GM23338 (cell line): ENCODE measurements at regions not wholly inside any gene's neighbourhood (a gene's known extent, or its start where the extent isn't known, plus 50 kb on each side); places are given as distances from the start of the nearest gene placed in this dataset.

Experiments used
- ATAC-seq: fragments of 200-7000 bp; cut with Tn5 transposase; 3 replicates; pipeline ENCODE4 v1.9.1; 2020
- DNase-seq: peaks from one replicate; pipeline ENCODE4 v3.0.0-alpha.2; 2015; ENCODE audit warnings: low spot score
- H2AFZ ChIP-seq: fragments of 200-600 bp; sonication (generic); 2 replicates; pipeline ENCODE4 v1.8.0; 2016; ENCODE audit warnings: antibody characterized with exemption, mild to moderate bottlenecking, moderate library complexity
- H3F3A ChIP-seq: fragments of 200-600 bp; sonication (generic); replicated peaks from 2 replicates; pipeline ENCODE4 v1.8.0; 2017; ENCODE audit warnings: antibody characterized with exemption, mixed run types, low read depth
- H3K27ac ChIP-seq: fragments of 200-600 bp; sonication (generic); 2 replicates; pipeline ENCODE4 v1.6.1; 2016; ENCODE audit warnings: low read depth
- H3K27me3 ChIP-seq: fragments of 200-600 bp; sonication (generic); 2 replicates; pipeline ENCODE4 v1.8.0; 2016; ENCODE audit warnings: mild to moderate bottlenecking, mixed run types, moderate library complexity; ENCODE audit not compliant: insufficient read depth
- H3K36me3 ChIP-seq: fragments of 200-600 bp; sonication (generic); 2 replicates; pipeline ENCODE4 v1.8.0; 2016; ENCODE audit warnings: mild to moderate bottlenecking; ENCODE audit not compliant: insufficient read depth
- H3K4me1 ChIP-seq: fragments of 200-600 bp; sonication (generic); 2 replicates; pipeline ENCODE4 v1.8.0; 2016; ENCODE audit warnings: mild to moderate bottlenecking, moderate library complexity; ENCODE audit not compliant: insufficient read depth
- H3K4me2 ChIP-seq: fragments of 200-600 bp; sonication (generic); 2 replicates; pipeline ENCODE4 v1.7.1; 2017; ENCODE audit warnings: mixed run types
- H3K4me3 ChIP-seq: fragments of 200-600 bp; sonication (generic); 2 replicates; pipeline ENCODE4 v1.6.1; 2016; ENCODE audit warnings: mixed run types
- H3K79me2 ChIP-seq: fragments of 200-600 bp; sonication (generic); replicated peaks from 2 replicates; pipeline ENCODE4 v1.8.0; 2017; ENCODE audit warnings: mild to moderate bottlenecking; ENCODE audit not compliant: insufficient read depth
- H3K9me2 ChIP-seq: fragments of 200-600 bp; sonication (generic); 2 replicates; pipeline ENCODE4 v1.8.0; 2017; ENCODE audit not compliant: insufficient read depth
- H4K20me1 ChIP-seq: fragments of 200-600 bp; sonication (generic); replicated peaks from 2 replicates; pipeline ENCODE4 v1.8.0; 2017; ENCODE audit warnings: mild to moderate bottlenecking; ENCODE audit not compliant: insufficient read depth
- H3K27ac Mint-ChIP-seq: 2 replicates; pipeline ENCODE4 v1.8.0; 2020; ENCODE audit warnings: inconsistent platforms, mild to moderate bottlenecking, moderate library complexity, mixed read lengths
- H3K27me3 Mint-ChIP-seq: 3 replicates; pipeline ENCODE4 v1.8.0; 2022; ENCODE audit warnings: low read depth, mild to moderate bottlenecking, moderate library complexity, mixed read lengths, inconsistent platforms; ENCODE audit not compliant: insufficient read depth, poor library complexity
- H3K36me3 Mint-ChIP-seq: 3 replicates; pipeline ENCODE4 v1.8.0; 2021; ENCODE audit warnings: low read depth, mild to moderate bottlenecking, inconsistent platforms, moderate library complexity, mixed read lengths
- H3K4me1 Mint-ChIP-seq: 3 replicates; pipeline ENCODE4 v1.8.0; 2020; ENCODE audit warnings: mild to moderate bottlenecking, inconsistent platforms, mixed read lengths
- H3K4me3 Mint-ChIP-seq: 3 replicates; pipeline ENCODE4 v1.8.0; 2021; ENCODE audit warnings: moderate library complexity, mild to moderate bottlenecking, inconsistent platforms, mixed read lengths
- H3K9me3 Mint-ChIP-seq: 3 replicates; pipeline ENCODE4 v1.8.0; 2020; ENCODE audit warnings: moderate library complexity, mild to moderate bottlenecking, inconsistent platforms, mixed read lengths
- CREB1 ChIP-seq: fragments of 250-450 bp; sonication (Bioruptor Pico); IDR thresholded peaks from 2 replicates; pipeline ENCODE4 v1.5.0; 2020; ENCODE audit warnings: low read depth, mild to moderate bottlenecking, moderate library complexity
- EZH2 ChIP-seq: fragments of 200-600 bp; sonication (generic); IDR thresholded peaks from one replicate; pipeline ENCODE4 v1.8.0; 2017; ENCODE audit warnings: antibody characterized with exemption, mild to moderate bottlenecking, low read depth; ENCODE audit not compliant: unreplicated experiment
- EZH2phosphoT487 ChIP-seq: fragments of 200-600 bp; sonication (generic); IDR thresholded peaks from one replicate; pipeline ENCODE4 v1.8.1; 2018; ENCODE audit warnings: antibody characterized with exemption; ENCODE audit not compliant: unreplicated experiment
- JUNB ChIP-seq: IDR thresholded peaks from one replicate; pipeline ENCODE4 v1.6.1; 2016; ENCODE audit warnings: antibody characterized with exemption; ENCODE audit not compliant: unreplicated experiment
- NANOG ChIP-seq: IDR thresholded peaks from 2 replicates; pipeline ENCODE4 v1.6.1; 2016; ENCODE audit warnings: antibody characterized with exemption, borderline replicate concordance
- POLR2AphosphoS5 ChIP-seq: IDR thresholded peaks from 2 replicates; pipeline ENCODE4 v1.6.1; 2016; ENCODE audit warnings: antibody characterized with exemption, low read depth
- STAT1 ChIP-seq: IDR thresholded peaks from one replicate; pipeline ENCODE4 v1.6.1; 2016; ENCODE audit warnings: antibody characterized with exemption; ENCODE audit not compliant: unreplicated experiment
- ZNF331 ChIP-seq: fragments of 250-450 bp; sonication (Bioruptor Pico); IDR thresholded peaks from 2 replicates; pipeline ENCODE4 v1.5.0; 2020; ENCODE audit warnings: low read depth, mild to moderate bottlenecking, moderate library complexity
- TF ChIP-seq, protein P1 (sequence below), 2 experiments: fragments of 200-600 bp in 1 of 2; sonication (generic) in 1 of 2; conservative IDR thresholded peaks; 2 replicates each; pipeline versions ENCODE4 v1.5.1 to v1.6.1; 2016 to 2017; ENCODE audit warnings: antibody characterized with exemption in 2 of 2, low read depth in 2 of 2, mild to moderate bottlenecking in 2 of 2, moderate library complexity in 1 of 2
- TF ChIP-seq, protein P2 (sequence below): IDR thresholded peaks from one replicate; pipeline ENCODE4 v1.6.1; 2018; ENCODE audit warnings: antibody characterized with exemption; ENCODE audit not compliant: unreplicated experiment
- TF ChIP-seq, protein P3 (sequence below): IDR thresholded peaks from 2 replicates; pipeline ENCODE4 v1.6.1; 2016; ENCODE audit warnings: antibody characterized with exemption

DNA sequence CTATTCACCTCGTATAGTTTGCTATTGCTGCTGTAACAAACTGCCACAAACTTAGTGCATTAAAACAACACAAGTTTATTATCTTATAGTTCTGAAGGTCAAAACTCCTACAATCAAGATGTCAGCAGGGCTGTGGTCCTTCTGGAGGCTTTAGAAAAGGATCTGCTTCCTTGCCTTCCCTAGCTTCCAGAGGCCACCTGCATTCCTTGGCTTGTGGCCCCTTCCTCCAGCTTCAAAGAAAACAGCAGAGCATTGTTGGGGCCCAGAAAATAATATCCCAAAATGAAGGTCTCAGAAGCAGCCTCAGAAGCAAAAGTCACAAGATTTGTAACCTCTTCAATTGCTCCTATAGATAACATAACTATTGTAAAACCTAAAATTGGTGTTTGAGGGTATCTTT lies 100.6 kb downstream of the HNRNPLL start:
- Mint-ChIP-seq H3K4me1 (peaks cover 25% of the 10 kb centered on the region), H3K9me3 (peaks cover 17% of the 10 kb centered on the region), H3K27ac (no peak overlapping the region), H3K4me3 (no peak overlapping the region), H3K36me3 (peaks cover 7% of the 10 kb centered on the region), H3K27me3 (peaks cover 13% of the 10 kb centered on the region)
- no peak overlapping the region for H2AFZ ChIP-seq
- H3K4me1 ChIP-seq, result peaks cover 7% of the 10 kb centered on the region
- TF ChIP-seq POLR2AphosphoS5 (no peak), NANOG (no peak), EZH2 (no peak)
- TF ChIP-seq, protein P1, sequence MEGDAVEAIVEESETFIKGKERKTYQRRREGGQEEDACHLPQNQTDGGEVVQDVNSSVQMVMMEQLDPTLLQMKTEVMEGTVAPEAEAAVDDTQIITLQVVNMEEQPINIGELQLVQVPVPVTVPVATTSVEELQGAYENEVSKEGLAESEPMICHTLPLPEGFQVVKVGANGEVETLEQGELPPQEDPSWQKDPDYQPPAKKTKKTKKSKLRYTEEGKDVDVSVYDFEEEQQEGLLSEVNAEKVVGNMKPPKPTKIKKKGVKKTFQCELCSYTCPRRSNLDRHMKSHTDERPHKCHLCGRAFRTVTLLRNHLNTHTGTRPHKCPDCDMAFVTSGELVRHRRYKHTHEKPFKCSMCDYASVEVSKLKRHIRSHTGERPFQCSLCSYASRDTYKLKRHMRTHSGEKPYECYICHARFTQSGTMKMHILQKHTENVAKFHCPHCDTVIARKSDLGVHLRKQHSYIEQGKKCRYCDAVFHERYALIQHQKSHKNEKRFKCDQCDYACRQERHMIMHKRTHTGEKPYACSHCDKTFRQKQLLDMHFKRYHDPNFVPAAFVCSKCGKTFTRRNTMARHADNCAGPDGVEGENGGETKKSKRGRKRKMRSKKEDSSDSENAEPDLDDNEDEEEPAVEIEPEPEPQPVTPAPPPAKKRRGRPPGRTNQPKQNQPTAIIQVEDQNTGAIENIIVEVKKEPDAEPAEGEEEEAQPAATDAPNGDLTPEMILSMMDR (conservative IDR thresholded peaks at IDR 0.05; ENCODE audit: low read depth in 2 of 2), result no peak
- TF ChIP-seq, protein P2, sequence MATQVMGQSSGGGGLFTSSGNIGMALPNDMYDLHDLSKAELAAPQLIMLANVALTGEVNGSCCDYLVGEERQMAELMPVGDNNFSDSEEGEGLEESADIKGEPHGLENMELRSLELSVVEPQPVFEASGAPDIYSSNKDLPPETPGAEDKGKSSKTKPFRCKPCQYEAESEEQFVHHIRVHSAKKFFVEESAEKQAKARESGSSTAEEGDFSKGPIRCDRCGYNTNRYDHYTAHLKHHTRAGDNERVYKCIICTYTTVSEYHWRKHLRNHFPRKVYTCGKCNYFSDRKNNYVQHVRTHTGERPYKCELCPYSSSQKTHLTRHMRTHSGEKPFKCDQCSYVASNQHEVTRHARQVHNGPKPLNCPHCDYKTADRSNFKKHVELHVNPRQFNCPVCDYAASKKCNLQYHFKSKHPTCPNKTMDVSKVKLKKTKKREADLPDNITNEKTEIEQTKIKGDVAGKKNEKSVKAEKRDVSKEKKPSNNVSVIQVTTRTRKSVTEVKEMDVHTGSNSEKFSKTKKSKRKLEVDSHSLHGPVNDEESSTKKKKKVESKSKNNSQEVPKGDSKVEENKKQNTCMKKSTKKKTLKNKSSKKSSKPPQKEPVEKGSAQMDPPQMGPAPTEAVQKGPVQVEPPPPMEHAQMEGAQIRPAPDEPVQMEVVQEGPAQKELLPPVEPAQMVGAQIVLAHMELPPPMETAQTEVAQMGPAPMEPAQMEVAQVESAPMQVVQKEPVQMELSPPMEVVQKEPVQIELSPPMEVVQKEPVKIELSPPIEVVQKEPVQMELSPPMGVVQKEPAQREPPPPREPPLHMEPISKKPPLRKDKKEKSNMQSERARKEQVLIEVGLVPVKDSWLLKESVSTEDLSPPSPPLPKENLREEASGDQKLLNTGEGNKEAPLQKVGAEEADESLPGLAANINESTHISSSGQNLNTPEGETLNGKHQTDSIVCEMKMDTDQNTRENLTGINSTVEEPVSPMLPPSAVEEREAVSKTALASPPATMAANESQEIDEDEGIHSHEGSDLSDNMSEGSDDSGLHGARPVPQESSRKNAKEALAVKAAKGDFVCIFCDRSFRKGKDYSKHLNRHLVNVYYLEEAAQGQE, result no peak
- DNase-seq (no peak), ATAC-seq (no peak)
- H3K4me3 ChIP-seq, result no peak overlapping the region
- no peak overlapping the region for H3K4me2 ChIP-seq
- no peaks in the 10 kb centered on the region for H3K36me3 ChIP-seq
- no peaks in the 10 kb centered on the region for H3F3A ChIP-seq
- no peaks in the 10 kb centered on the region for H3K79me2 ChIP-seq
- H3K27ac ChIP-seq, result no peak overlapping the region
- H3K9me2 ChIP-seq, result no peaks in the 10 kb centered on the region
- H3K27me3 ChIP-seq, result no peaks in the 10 kb centered on the region
- H4K20me1 ChIP-seq, result no peaks in the 10 kb centered on the region

DNA sequence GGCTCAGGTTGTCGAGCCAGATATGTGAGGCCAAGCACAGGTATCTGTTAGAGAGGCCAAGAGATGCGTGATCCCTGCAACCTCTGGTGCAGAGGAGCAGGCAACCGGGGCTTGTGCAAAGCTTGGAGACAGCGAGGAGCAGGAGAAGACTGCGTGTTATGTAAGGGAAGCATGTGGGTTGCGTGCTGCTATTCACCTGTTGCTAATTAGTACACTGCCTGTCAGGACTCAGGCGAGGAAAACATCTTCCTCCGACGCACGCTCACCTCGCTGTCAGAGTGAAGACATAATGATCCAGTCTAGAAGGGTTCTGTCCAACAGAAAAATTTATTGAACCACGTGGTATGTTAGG lies 102.5 kb downstream of the HNRNPLL start:
- ATAC-seq (no peak), DNase-seq (no peak)
- H3K27ac Mint-ChIP-seq, result 0 out of 2 replicates have a peak overlapping the region, but pooled peaks have one; percentile 3
- peaks cover 25% of the 10 kb centered on the region for H3K4me1 Mint-ChIP-seq
- peaks cover 17% of the 10 kb centered on the region for H3K9me3 Mint-ChIP-seq
- Histone ChIP-seq H2AFZ (peak overlapping the region; percentile 24; the same call in 1 of the 2 replicates), H3K36me3 (no peaks in the 10 kb centered on the region), H3K9me2 (no peaks in the 10 kb centered on the region), H3K4me3 (no peak overlapping the region), H3F3A (no peaks in the 10 kb centered on the region), H3K27me3 (no peaks in the 10 kb centered on the region), H3K27ac (no peak overlapping the region), H3K4me1 (peaks cover 7% of the 10 kb centered on the region), H3K79me2 (no peaks in the 10 kb centered on the region), H4K20me1 (no peaks in the 10 kb centered on the region), H3K4me2 (no peak overlapping the region)
- H3K4me3 Mint-ChIP-seq, result no peak overlapping the region
- peaks cover 13% of the 10 kb centered on the region for H3K27me3 Mint-ChIP-seq
- peaks cover 7% of the 10 kb centered on the region for H3K36me3 Mint-ChIP-seq
- TF ChIP-seq STAT1, result no peak
- TF ChIP-seq POLR2AphosphoS5, result no peak
- no peak for TF ChIP-seq JUNB
- TF ChIP-seq, protein P3, sequence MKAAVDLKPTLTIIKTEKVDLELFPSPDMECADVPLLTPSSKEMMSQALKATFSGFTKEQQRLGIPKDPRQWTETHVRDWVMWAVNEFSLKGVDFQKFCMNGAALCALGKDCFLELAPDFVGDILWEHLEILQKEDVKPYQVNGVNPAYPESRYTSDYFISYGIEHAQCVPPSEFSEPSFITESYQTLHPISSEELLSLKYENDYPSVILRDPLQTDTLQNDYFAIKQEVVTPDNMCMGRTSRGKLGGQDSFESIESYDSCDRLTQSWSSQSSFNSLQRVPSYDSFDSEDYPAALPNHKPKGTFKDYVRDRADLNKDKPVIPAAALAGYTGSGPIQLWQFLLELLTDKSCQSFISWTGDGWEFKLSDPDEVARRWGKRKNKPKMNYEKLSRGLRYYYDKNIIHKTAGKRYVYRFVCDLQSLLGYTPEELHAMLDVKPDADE, result no peak
- no peak for TF ChIP-seq EZH2phosphoT487
- no peak for TF ChIP-seq EZH2
- no peak for TF ChIP-seq CREB1 (CRISPR knock-in tag)
- no peak for TF ChIP-seq ZNF331 (CRISPR knock-in tag)
- TF ChIP-seq, protein P1 (conservative IDR thresholded peaks at IDR 0.05; ENCODE audit: low read depth in 2 of 2), result no peak
- no peak for TF ChIP-seq NANOG
- TF ChIP-seq, protein P2, result no peak
